Thoracic aorta (tissue), 2 donors: ENCODE measurements at regions not wholly inside any gene's neighbourhood (a gene's known extent, or its start where the extent isn't known, plus 50 kb on each side); places are given as distances from the start of the nearest gene placed in this dataset.

Experiments
- ATAC-seq: fragments of 150-250 bp; one replicate; pipeline ENCODE4 v1.8.0; 2017; ENCODE audit warnings: low read depth; ENCODE audit not compliant: insufficient number of reproducible peaks, low FRiP score
- DNase-seq: peaks from one replicate; pipeline ENCODE4 v3.0.0-alpha.2; 2020; ENCODE audit warnings: low spot score
- H3K27ac ChIP-seq, 2 donors: fragments of 200-600 bp; sonication (generic); 1 replicate in 1 of 2; 2 replicates in 1 of 2; pipeline ENCODE4 v1.5.1; 2016; ENCODE audit warnings: mild to moderate bottlenecking in 2 of 2, moderate library complexity in 2 of 2
- H3K27me3 ChIP-seq: fragments of 200-600 bp; sonication (generic); replicated peaks from 2 replicates; pipeline ENCODE4 v1.6.0; 2016; ENCODE audit warnings: mild to moderate bottlenecking; ENCODE audit not compliant: insufficient read depth
- H3K36me3 ChIP-seq: fragments of 200-600 bp; sonication (generic); one replicate; pipeline ENCODE4 v1.5.1; 2016
- H3K4me1 ChIP-seq, 2 donors: fragments of 200-600 bp; sonication (generic); 1 replicate in 1 of 2; 2 replicates in 1 of 2; pipeline versions ENCODE4 v1.5.1 to v1.6.0; 2016; ENCODE audit warnings: low read depth in 2 of 2, mild to moderate bottlenecking in 1 of 2; ENCODE audit not compliant: control insufficient read depth in 1 of 2
- H3K4me3 ChIP-seq: fragments of 200-600 bp; sonication (generic); 2 replicates; pipeline ENCODE4 v1.5.1; 2016; ENCODE audit warnings: mild to moderate bottlenecking
- H3K9me3 ChIP-seq: fragments of 200-600 bp; sonication (generic); 2 replicates; pipeline ENCODE4 v1.5.1; 2016
- CTCF ChIP-seq: fragments of 200-600 bp; sonication (generic); IDR thresholded peaks from one replicate; pipeline ENCODE4 v1.5.1; 2019; ENCODE audit warnings: antibody characterized with exemption

- DNase-seq (no peak), ATAC-seq (no peak)
- Histone ChIP-seq H3K36me3 (no peaks in the 10 kb centered on the region), H3K9me3 (no peaks in the 10 kb centered on the region), H3K4me3 (no peak overlapping the region), H3K4me1 (no peaks in the 10 kb centered on the region), H3K27ac (no peak overlapping the region), H3K27me3 (no peaks in the 10 kb centered on the region)
- TF ChIP-seq CTCF = no peak
Observed at GRCh38 chr4:62806816-62807215, 1602.4 kb downstream of the TECRL start.

DNA sequence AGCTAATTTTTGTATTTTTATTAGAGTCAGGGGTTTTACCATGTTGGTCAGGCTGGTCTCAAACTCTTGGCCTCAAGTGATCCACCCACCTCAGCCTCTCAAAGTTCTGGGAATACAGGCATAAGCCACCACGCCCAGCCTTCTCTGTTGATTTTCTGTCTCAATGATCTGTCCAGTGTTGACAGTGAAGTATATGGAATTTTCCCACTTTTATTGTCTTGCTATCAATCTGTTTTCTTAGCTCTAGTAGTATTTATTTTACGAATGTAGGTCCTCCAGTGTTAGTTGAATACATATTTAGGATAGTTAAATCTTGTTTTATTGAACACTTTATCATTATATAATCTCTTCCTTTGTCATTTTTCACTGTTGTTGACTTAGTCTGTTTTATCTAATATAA, 1603.9 kb downstream of the ADGRL3 start:
- ATAC-seq (no peak), DNase-seq (no peak)
- no peak for TF ChIP-seq CTCF

DNA sequence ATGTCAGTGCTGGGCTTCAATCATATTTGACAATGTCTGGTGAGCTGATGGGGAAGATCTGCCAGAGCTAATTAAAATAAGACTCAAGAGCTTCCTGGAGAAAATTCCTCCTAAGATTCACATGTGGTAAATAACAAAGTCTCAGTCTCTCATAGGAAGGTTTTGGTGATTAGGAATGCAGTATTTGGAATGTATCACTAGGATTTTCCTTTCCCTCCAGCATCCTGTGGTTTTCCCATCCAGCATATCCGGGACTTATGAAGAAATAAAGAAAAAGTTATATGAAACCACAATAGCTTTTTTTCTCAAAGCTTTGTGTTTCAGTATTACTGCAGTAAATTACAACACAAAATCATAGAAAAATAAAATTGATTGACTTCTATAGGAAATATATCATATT, 1597.1 kb downstream of the ADGRL3 start:
- H3K4me1 ChIP-seq = no peaks in the 10 kb centered on the region
- DNase-seq (no peak), ATAC-seq (no peak)
- TF ChIP-seq CTCF = no peak
- H3K27me3 ChIP-seq = no peaks in the 10 kb centered on the region
- no peak overlapping the region for H3K27ac ChIP-seq
- no peak overlapping the region for H3K4me3 ChIP-seq
- no peaks in the 10 kb centered on the region for H3K36me3 ChIP-seq
- H3K9me3 ChIP-seq = no peaks in the 10 kb centered on the region

More for the DNA sequence above, 1603.9 kb downstream of the ADGRL3 start:
- Histone ChIP-seq H3K27ac (no peak overlapping the region), H3K4me1 (no peaks in the 10 kb centered on the region), H3K4me3 (no peak overlapping the region), H3K36me3 (no peaks in the 10 kb centered on the region), H3K27me3 (no peaks in the 10 kb centered on the region), H3K9me3 (no peaks in the 10 kb centered on the region)

DNA sequence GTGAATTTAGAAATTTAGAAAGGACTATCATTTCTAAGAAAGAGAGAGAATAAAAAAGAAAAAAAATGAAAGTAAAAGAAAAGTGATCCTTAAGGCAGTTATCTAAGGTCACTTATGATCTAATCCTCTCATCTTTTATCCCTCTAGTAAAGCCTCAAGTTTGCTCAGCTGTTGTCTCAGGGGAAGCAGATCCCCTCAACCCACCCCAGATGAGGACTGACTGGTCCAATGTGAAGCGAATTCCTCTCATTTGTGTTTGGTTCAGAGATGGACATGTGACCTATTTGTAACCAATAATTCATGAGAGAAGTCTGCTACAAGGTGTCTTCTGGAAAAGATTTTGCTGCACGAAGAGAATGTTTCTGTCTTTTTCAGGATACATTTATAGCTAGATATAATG, 1591.3 kb downstream of the ADGRL3 start:
- no peak for DNase-seq
- Histone ChIP-seq H3K27me3 (no peaks in the 10 kb centered on the region), H3K9me3 (no peaks in the 10 kb centered on the region), H3K27ac (no peak overlapping the region), H3K36me3 (no peaks in the 10 kb centered on the region), H3K4me3 (no peak overlapping the region), H3K4me1 (no peaks in the 10 kb centered on the region)
- TF ChIP-seq CTCF = no peak
- no peak for ATAC-seq

GRCh38 chr4:62771983-62772557, 1571.9 kb downstream of the ADGRL3 start:
- DNase-seq (no peak), ATAC-seq (no peak)

More at GRCh38 chr4:62771983-62772557, 1571.9 kb downstream of the ADGRL3 start:
- Histone ChIP-seq H3K36me3 (no peaks in the 10 kb centered on the region), H3K27me3 (no peaks in the 10 kb centered on the region), H3K4me1 (no peaks in the 10 kb centered on the region), H3K4me3 (no peak overlapping the region), H3K9me3 (no peaks in the 10 kb centered on the region), H3K27ac (no peak overlapping the region)
- no peak for TF ChIP-seq CTCF
